Transverse colon (tissue), 4 donors: ENCODE measurements at regions not wholly inside any gene's neighbourhood (a gene's known extent, or its start where the extent isn't known, plus 50 kb on each side); places are given as distances from the start of the nearest gene placed in this dataset.

Source experiments
- DNase-seq: peaks from one replicate; pipeline ENCODE4 v3.0.0-alpha.2; 2019
- H3K27ac ChIP-seq, 4 donors: fragments of 200-600 bp; sonication (generic); 2 replicates each; pipeline ENCODE4 v1.5.1; 2016 to 2018; ENCODE audit warnings: inconsistent platforms in 4 of 4
- H3K27me3 ChIP-seq: fragments of 200-600 bp; sonication (generic); 2 replicates; pipeline ENCODE4 v1.5.1; 2017; ENCODE audit warnings: inconsistent platforms
- H3K36me3 ChIP-seq, 4 donors: fragments of 200-600 bp; sonication (generic); 2 replicates each; pipeline ENCODE4 v1.5.1; 2017 to 2019; ENCODE audit warnings: inconsistent platforms in 4 of 4
- H3K4me1 ChIP-seq, 4 donors: fragments of 200-600 bp; sonication (generic); 2 replicates each; pipeline ENCODE4 v1.5.1; 2017 to 2020; ENCODE audit warnings: inconsistent platforms in 4 of 4
- H3K4me3 ChIP-seq, 4 donors: fragments of 200-600 bp; sonication (generic); 1 replicate in 1 of 4; 2 replicates in 3 of 4; pipeline versions ENCODE4 v1.5.1 to v1.6.1; 2017 to 2019; ENCODE audit warnings: inconsistent platforms in 4 of 4
- H3K9me3 ChIP-seq, 2 donors: fragments of 200-600 bp; sonication (generic); 2 replicates each; pipeline ENCODE4 v1.5.1; 2017 to 2019; ENCODE audit warnings: inconsistent platforms in 2 of 2
- CTCF ChIP-seq, 5 experiments: fragments of 200-600 bp in 3 of 5; fragments of 450-650 bp in 2 of 5; sonication (generic) in 3 of 5; IDR thresholded peaks; 1 replicate in 2 of 5; 2 replicates in 3 of 5; pipeline ENCODE4 v1.5.1; 2016 to 2017; ENCODE audit warnings: antibody characterized with exemption in 5 of 5, inconsistent platforms in 3 of 5, mild to moderate bottlenecking in 2 of 5, moderate library complexity in 1 of 5
- EP300 ChIP-seq: sonication (generic); formaldehyde crosslinking; IDR thresholded peaks from one replicate; pipeline ENCODE4 v1.6.1; 2017; ENCODE audit warnings: antibody characterized with exemption, low read depth
- POLR2A ChIP-seq: fragments of 450-650 bp; IDR thresholded peaks from one replicate; pipeline ENCODE4 v1.6.1; 2016; ENCODE audit warnings: antibody characterized with exemption, mild to moderate bottlenecking, moderate library complexity
- POLR2AphosphoS5 ChIP-seq, 3 donors: sonication (generic); formaldehyde crosslinking; IDR thresholded peaks; one replicate each; pipeline ENCODE4 v1.6.1; 2016; ENCODE audit warnings: antibody characterized with exemption in 3 of 3
- WGBS, 2 donors: methylation state at CpG; one replicate each; pipeline ENCODE4 v1.1.5; 2018; ENCODE audit warnings: low coverage in 1 of 2; 5-methylcytosine and 5-hydroxymethylcytosine counted together
- in situ Hi-C, 4 donors: fragments of 200-750 bp; cut with MboI; loops; one replicate each; pipeline versions ENCODE4 v1.15.0 to v1.15.1; 2017; ENCODE audit warnings: low sequenced_read_pairs in 3 of 4, low pct_ligation_motif_present in 1 of 4, low pct_unique_long_range_greater_than_20kb in 1 of 4
- intact Hi-C: fragments of 100-400 bp; cut with DNase I; formaldehyde crosslinking; loops from one replicate; pipeline ENCODE4 v1.15.1; 2023; ENCODE audit warnings: low total_unique reads

- no peak for DNase-seq
- no peaks in the 10 kb centered on the region for H3K27me3 ChIP-seq
- H3K9me3 ChIP-seq: no peaks in the 10 kb centered on the region
- in situ Hi-C loops: no loop called here
- no peaks in the 10 kb centered on the region for H3K4me1 ChIP-seq
- no peak overlapping the region for H3K4me3 ChIP-seq
- TF ChIP-seq POLR2A: no peak
- no peaks in the 10 kb centered on the region for H3K36me3 ChIP-seq
- WGBS, 2 donors: 83 to 94% methylated on average over 2 of the region's 2 CpGs
- intact Hi-C loops: no loop called here
- no peak overlapping the region for H3K27ac ChIP-seq
Observed at GRCh38 chr3:41103200-41103599, 96.1 kb upstream of the CTNNB1 start.

GRCh38 chr3:41104147-41104546, 95.2 kb upstream of the CTNNB1 start:
- WGBS, 2 donors: 76 to 100% methylated on average over 1 to 3 of the region's 3 CpGs
- no peak overlapping the region for H3K4me3 ChIP-seq
- H3K27ac ChIP-seq: no peak overlapping the region
- H3K36me3 ChIP-seq: no peaks in the 10 kb centered on the region
- DNase-seq: no peak
- H3K4me1 ChIP-seq: no peaks in the 10 kb centered on the region
- in situ Hi-C loops: no loop called here
- intact Hi-C loops: no loop called here
- no peaks in the 10 kb centered on the region for H3K9me3 ChIP-seq
- H3K27me3 ChIP-seq: no peaks in the 10 kb centered on the region
- TF ChIP-seq EP300: no peak
- TF ChIP-seq POLR2AphosphoS5 (IDR thresholded peaks at IDR 0.05): no peak
- no peak for TF ChIP-seq POLR2A
- TF ChIP-seq CTCF (IDR thresholded peaks at IDR 0.05): no peak

GRCh38 chr3:41106691-41107090, 92.6 kb upstream of the CTNNB1 start:
- no peak for DNase-seq
- in situ Hi-C loops: no loop called here
- Histone ChIP-seq H3K27ac (no peak overlapping the region), H3K4me3 (no peak overlapping the region), H3K4me1 (no peaks in the 10 kb centered on the region), H3K27me3 (no peaks in the 10 kb centered on the region), H3K36me3 (no peaks in the 10 kb centered on the region), H3K9me3 (no peaks in the 10 kb centered on the region)
- TF ChIP-seq POLR2A (no peak), CTCF (IDR thresholded peaks at IDR 0.05) (no peak), POLR2AphosphoS5 (IDR thresholded peaks at IDR 0.05) (no peak), EP300 (no peak)
- 80 to 82% methylated on average over 2 of the region's 2 CpGs for WGBS, 2 donors
- intact Hi-C loops: no loop called here

GRCh38 chr3:41111011-41111410, 88.3 kb upstream of the CTNNB1 start:
- intact Hi-C loops: no loop called here
- no peak for DNase-seq
- TF ChIP-seq CTCF (IDR thresholded peaks at IDR 0.05): no peak
- no peak for TF ChIP-seq EP300
- TF ChIP-seq POLR2A: no peak
- no peak for TF ChIP-seq POLR2AphosphoS5 (IDR thresholded peaks at IDR 0.05)

GRCh38 chr3:41112466-41112865, 86.8 kb upstream of the CTNNB1 start:
- Histone ChIP-seq H3K27me3 (no peaks in the 10 kb centered on the region), H3K9me3 (no peaks in the 10 kb centered on the region), H3K36me3 (no peaks in the 10 kb centered on the region), H3K27ac (no peak overlapping the region), H3K4me1 (peaks cover 3 to 8% (median 5%) of the 10 kb centered on the region in 4 donors), H3K4me3 (no peak overlapping the region)
- no peak for TF ChIP-seq EP300
- in situ Hi-C loops: no loop called here
- no peak for DNase-seq
- intact Hi-C loops: no loop called here
- WGBS, 2 donors: 60 to 74% methylated on average over 1 to 2 of the region's 2 CpGs

More at GRCh38 chr3:41111011-41111410, 88.3 kb upstream of the CTNNB1 start:
- in situ Hi-C loops: no loop called here
- no peaks in the 10 kb centered on the region for H3K4me1 ChIP-seq
- H3K9me3 ChIP-seq: no peaks in the 10 kb centered on the region
- no peaks in the 10 kb centered on the region for H3K27me3 ChIP-seq
- WGBS, 2 donors: 64% methylated on average over 2 of the region's 2 CpGs; no CpG with 5 or more reads in 1 of the 2 donors
- H3K36me3 ChIP-seq: no peaks in the 10 kb centered on the region
- no peak overlapping the region for H3K27ac ChIP-seq
- H3K4me3 ChIP-seq: no peak overlapping the region
